ENCODE measurements at regions not wholly inside any gene's neighbourhood (a gene's known extent, or its start where the extent isn't known, plus 50 kb on each side); places are given as distances from the start of the nearest gene placed in this dataset.

DNA sequence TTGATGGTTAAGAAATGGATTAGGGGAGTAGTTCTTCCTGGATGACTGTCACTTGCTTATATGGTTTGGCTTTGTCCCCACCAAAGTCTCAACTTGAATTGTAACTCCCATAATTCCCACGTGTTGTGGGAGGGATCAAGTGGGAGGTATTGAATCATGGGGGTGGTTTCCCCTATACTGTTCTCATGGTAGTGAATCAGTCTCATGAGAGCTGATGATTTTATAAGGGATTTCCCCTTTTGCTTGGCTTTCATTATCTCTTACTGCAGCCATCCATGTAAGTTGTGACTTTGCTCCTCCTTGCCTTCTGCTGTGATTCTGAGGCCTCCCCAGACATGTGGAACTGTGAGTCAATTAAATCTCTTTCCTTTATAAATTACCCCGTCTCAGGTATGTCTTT lies 1621.1 kb downstream of the MRPL39 start:
- Histone ChIP-seq H3K9me3 (no peaks in the 10 kb centered on the region), H3K4me1 (no peaks in the 10 kb centered on the region), H3K4me3 (no peak overlapping the region), H3K27ac (no peak overlapping the region), H3K4me2 (no peak overlapping the region)
- DNase-seq (ENCODE audit: low read depth in 1 of 2, low spot score in 1 of 2) (no peak), FAIRE-seq (no peak), ATAC-seq (no peak)
- 4% methylated on average over 2 of the region's 2 CpGs for WGBS (ENCODE audit: missing lambda C conversion rate)
- CTCF ChIA-PET: no interaction called here
- no peak for TF ChIP-seq EHMT2 (IDR thresholded peaks at IDR 0.05; ENCODE audit: low read depth)
- TF ChIP-seq CHD2 (IDR thresholded peaks at IDR 0.05; ENCODE audit: low read length, partially characterized antibody): no peak
- TF ChIP-seq CEBPB (IDR thresholded peaks at IDR 0.05): no peak
- no peak for TF ChIP-seq TFCP2L1 (CRISPR knock-in tag; IDR thresholded peaks at IDR 0.05)
- TF ChIP-seq, protein P1, sequence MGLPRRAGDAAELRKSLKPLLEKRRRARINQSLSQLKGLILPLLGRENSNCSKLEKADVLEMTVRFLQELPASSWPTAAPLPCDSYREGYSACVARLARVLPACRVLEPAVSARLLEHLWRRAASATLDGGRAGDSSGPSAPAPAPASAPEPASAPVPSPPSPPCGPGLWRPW (IDR thresholded peaks at IDR 0.05): no peak
- no peak for TF ChIP-seq HEYL (CRISPR knock-in tag; IDR thresholded peaks at IDR 0.05)
- no peak for TF ChIP-seq HDAC2 (IDR thresholded peaks at IDR 0.05)
- no peak for TF ChIP-seq NPAS2 (CRISPR knock-in tag; IDR thresholded peaks at IDR 0.05; ENCODE audit: borderline replicate concordance)
- no peak for TF ChIP-seq POLR2AphosphoS2 (conservative IDR thresholded peaks at IDR 0.05; ENCODE audit: low read length)
- TF ChIP-seq, protein P2, sequence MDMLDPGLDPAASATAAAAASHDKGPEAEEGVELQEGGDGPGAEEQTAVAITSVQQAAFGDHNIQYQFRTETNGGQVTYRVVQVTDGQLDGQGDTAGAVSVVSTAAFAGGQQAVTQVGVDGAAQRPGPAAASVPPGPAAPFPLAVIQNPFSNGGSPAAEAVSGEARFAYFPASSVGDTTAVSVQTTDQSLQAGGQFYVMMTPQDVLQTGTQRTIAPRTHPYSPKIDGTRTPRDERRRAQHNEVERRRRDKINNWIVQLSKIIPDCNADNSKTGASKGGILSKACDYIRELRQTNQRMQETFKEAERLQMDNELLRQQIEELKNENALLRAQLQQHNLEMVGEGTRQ (IDR thresholded peaks at IDR 0.05): no peak
- no peak for TF ChIP-seq ZNF302 (CRISPR knock-in tag; IDR thresholded peaks at IDR 0.05)
- TF ChIP-seq, protein P3, sequence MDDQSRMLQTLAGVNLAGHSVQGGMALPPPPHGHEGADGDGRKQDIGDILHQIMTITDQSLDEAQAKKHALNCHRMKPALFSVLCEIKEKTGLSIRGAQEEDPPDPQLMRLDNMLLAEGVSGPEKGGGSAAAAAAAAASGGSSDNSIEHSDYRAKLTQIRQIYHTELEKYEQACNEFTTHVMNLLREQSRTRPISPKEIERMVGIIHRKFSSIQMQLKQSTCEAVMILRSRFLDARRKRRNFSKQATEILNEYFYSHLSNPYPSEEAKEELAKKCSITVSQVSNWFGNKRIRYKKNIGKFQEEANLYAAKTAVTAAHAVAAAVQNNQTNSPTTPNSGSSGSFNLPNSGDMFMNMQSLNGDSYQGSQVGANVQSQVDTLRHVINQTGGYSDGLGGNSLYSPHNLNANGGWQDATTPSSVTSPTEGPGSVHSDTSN (IDR thresholded peaks at IDR 0.05): no peak
- TF ChIP-seq RAD21 (conservative IDR thresholded peaks at IDR 0.05 in 1 of 2, IDR thresholded peaks at IDR 0.05 in 1 of 2): no peak
- TF ChIP-seq, protein P4, sequence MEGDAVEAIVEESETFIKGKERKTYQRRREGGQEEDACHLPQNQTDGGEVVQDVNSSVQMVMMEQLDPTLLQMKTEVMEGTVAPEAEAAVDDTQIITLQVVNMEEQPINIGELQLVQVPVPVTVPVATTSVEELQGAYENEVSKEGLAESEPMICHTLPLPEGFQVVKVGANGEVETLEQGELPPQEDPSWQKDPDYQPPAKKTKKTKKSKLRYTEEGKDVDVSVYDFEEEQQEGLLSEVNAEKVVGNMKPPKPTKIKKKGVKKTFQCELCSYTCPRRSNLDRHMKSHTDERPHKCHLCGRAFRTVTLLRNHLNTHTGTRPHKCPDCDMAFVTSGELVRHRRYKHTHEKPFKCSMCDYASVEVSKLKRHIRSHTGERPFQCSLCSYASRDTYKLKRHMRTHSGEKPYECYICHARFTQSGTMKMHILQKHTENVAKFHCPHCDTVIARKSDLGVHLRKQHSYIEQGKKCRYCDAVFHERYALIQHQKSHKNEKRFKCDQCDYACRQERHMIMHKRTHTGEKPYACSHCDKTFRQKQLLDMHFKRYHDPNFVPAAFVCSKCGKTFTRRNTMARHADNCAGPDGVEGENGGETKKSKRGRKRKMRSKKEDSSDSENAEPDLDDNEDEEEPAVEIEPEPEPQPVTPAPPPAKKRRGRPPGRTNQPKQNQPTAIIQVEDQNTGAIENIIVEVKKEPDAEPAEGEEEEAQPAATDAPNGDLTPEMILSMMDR (IDR thresholded peaks at IDR 0.05): no peak
- TF ChIP-seq, protein P5, sequence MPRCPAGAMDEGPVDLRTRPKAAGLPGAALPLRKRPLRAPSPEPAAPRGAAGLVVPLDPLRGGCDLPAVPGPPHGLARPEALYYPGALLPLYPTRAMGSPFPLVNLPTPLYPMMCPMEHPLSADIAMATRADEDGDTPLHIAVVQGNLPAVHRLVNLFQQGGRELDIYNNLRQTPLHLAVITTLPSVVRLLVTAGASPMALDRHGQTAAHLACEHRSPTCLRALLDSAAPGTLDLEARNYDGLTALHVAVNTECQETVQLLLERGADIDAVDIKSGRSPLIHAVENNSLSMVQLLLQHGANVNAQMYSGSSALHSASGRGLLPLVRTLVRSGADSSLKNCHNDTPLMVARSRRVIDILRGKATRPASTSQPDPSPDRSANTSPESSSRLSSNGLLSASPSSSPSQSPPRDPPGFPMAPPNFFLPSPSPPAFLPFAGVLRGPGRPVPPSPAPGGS (IDR thresholded peaks at IDR 0.05): no peak
- TF ChIP-seq CBX8 (IDR thresholded peaks at IDR 0.05): no peak
- no peak for TF ChIP-seq RARB (CRISPR knock-in tag; IDR thresholded peaks at IDR 0.05)
- POLR2A ChIA-PET: no interaction called here

DNA sequence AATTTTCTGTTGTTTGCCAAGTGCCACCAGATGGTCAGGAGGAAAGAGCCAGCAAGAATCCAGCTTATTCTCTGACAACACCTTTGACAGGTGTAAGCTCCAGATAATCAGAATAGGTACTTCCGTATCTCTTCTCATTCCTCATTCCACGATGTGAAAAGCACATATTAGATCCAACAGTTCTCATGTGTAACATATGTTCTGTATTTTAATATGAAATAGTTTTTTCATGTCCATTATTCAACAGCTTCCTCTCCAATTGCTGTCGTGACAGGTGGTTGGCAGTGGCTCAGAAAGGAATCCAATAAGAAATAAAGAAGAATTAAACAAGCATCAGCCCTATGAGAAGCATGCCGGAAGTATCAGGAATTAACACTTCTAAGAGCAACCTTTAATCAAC lies 1624.7 kb downstream of the MRPL39 start:
- ChIA-PET POLR2A (no interaction called here), CTCF (no interaction called here)
- no peak for FAIRE-seq
- Histone ChIP-seq H3K9me3 (no peaks in the 10 kb centered on the region), H3K4me2 (no peak overlapping the region), H3K4me1 (no peaks in the 10 kb centered on the region), H3K27ac (no peak overlapping the region), H3K4me3 (no peak overlapping the region)
- TF ChIP-seq, protein P6, sequence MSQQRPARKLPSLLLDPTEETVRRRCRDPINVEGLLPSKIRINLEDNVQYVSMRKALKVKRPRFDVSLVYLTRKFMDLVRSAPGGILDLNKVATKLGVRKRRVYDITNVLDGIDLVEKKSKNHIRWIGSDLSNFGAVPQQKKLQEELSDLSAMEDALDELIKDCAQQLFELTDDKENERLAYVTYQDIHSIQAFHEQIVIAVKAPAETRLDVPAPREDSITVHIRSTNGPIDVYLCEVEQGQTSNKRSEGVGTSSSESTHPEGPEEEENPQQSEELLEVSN (IDR thresholded peaks at IDR 0.05; ENCODE audit: borderline replicate concordance, low read depth): no peak
- no peak for TF ChIP-seq ZSCAN20 (CRISPR knock-in tag; IDR thresholded peaks at IDR 0.05)
- no peak for TF ChIP-seq KDM5A (IDR thresholded peaks at IDR 0.05)
- TF ChIP-seq, protein P5 (IDR thresholded peaks at IDR 0.05): no peak
- TF ChIP-seq TFCP2L1 (CRISPR knock-in tag; IDR thresholded peaks at IDR 0.05): no peak
- no peak for TF ChIP-seq RNF2 (IDR thresholded peaks at IDR 0.05; ENCODE audit: borderline replicate concordance, low read depth)
- TF ChIP-seq SREBF2 (IDR thresholded peaks at IDR 0.05): no peak
- no peak for TF ChIP-seq KDM1A (IDR thresholded peaks at IDR 0.05; ENCODE audit: low read depth)
- DNase-seq (ENCODE audit: low read depth in 1 of 2, low spot score in 1 of 2): no peak
- 26% methylated on average over 4 of the region's 4 CpGs for WGBS (ENCODE audit: missing lambda C conversion rate)
- ATAC-seq: no peak

Measured in A549 (cell line).